ENCODE measurements at regions not wholly inside any gene's neighbourhood (a gene's known extent, or its start where the extent isn't known, plus 50 kb on each side); places are given as distances from the start of the nearest gene placed in this dataset.

DNA sequence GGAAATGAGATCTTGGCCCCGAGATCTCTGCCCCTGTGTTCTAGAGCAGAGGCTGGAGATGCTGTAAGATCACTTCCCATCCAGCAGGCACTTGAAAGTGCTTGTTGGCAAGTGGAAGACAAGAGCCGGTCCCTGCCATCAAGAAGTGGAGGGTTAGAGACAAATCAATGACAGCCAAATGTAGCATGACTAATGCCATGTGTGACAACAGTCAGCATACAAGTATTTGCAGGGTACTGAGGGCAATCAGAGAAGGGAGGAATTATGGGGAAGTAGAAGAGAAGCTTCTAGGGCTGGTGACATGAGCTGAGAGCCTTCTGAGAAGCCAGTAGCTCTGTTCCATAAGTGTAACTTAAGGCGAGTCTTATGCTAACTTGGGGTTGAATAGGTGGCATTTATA lies 58.6 kb downstream of the TMEM17 start:
- peak overlapping the region in 1 of 2 donors; percentile 58 for H3K27ac Mint-ChIP-seq
- no peaks in the 10 kb centered on the region for H3K9me3 Mint-ChIP-seq
- DNase-seq (ENCODE audit: low spot score in 2 of 2) (no peak), ATAC-seq (no peak)
- H3K36me3 Mint-ChIP-seq: no peaks in the 10 kb centered on the region

DNA sequence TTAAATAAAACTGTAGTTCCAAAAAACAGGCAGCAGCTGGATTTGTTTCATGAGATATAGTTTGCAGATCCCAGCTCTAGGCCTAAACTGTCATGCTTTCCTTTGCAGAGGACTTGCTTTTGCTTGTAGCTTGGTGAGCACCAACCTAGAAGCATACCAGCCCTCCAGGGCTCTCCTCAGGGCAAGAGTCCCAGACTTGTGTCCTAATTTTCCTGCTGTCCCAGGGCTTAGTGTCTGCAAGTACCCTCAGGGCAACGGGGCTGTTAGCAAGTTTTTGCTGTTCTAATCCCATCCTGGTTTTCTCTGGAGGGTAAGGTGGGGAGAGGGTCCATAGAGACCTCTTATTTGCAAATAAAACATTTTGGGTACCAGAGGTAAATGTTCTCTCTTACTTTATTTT lies 59.5 kb downstream of the TMEM17 start:
- DNase-seq (ENCODE audit: low spot score in 2 of 2): no peak
- H3K9me3 Mint-ChIP-seq: no peaks in the 10 kb centered on the region
- ATAC-seq: no peak

GRCh38 chr2:62443886-62444285 lies 62.1 kb downstream of the TMEM17 start:
- Mint-ChIP-seq H3K27ac (no peak overlapping the region), H3K36me3 (no peaks in the 10 kb centered on the region), H3K9me3 (no peaks in the 10 kb centered on the region)
- no peak for ATAC-seq
- DNase-seq (ENCODE audit: low spot score in 2 of 2): no peak

More for the DNA sequence above, 59.5 kb downstream of the TMEM17 start:
- Mint-ChIP-seq H3K36me3 (no peaks in the 10 kb centered on the region), H3K27ac (no peak overlapping the region)

- H3K27ac Mint-ChIP-seq: no peak overlapping the region
- no peak for DNase-seq (ENCODE audit: low spot score in 2 of 2)
- no peaks in the 10 kb centered on the region for H3K9me3 Mint-ChIP-seq
- no peak for ATAC-seq
- H3K36me3 Mint-ChIP-seq: no peaks in the 10 kb centered on the region
Observed at GRCh38 chr2:62443471-62443870, 62.5 kb downstream of the TMEM17 start.

- no peak for DNase-seq (ENCODE audit: low spot score in 2 of 2)
- Mint-ChIP-seq H3K36me3 (no peaks in the 10 kb centered on the region), H3K9me3 (no peaks in the 10 kb centered on the region), H3K27ac (no peak overlapping the region)
- no peak for ATAC-seq
Observed at GRCh38 chr2:62441824-62442223, 64.2 kb downstream of the TMEM17 start.

DNA sequence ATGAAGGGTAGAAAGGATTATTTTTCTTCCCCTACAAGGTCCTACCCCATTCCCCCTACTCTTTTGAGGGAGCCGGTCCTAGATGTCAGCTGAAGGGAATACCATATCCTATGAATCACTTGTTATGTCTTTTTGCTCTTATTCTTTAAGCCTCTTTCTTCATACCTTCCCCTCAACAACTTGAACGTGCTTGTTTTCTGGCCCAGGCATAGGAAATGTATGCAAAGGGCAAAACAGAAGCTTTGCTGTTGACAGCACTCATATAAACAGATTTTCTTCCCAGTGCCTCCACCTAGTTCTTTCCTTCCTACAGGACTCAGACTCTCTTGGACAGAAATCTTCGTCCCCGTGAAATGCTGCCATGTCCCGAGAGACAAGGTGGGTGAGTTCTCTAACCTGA lies 64.6 kb downstream of the TMEM17 start:
- Mint-ChIP-seq H3K27ac (no peak overlapping the region), H3K36me3 (no peaks in the 10 kb centered on the region), H3K9me3 (no peaks in the 10 kb centered on the region)
- DNase-seq (ENCODE audit: low spot score in 2 of 2) (no peak), ATAC-seq (no peak)

DNA sequence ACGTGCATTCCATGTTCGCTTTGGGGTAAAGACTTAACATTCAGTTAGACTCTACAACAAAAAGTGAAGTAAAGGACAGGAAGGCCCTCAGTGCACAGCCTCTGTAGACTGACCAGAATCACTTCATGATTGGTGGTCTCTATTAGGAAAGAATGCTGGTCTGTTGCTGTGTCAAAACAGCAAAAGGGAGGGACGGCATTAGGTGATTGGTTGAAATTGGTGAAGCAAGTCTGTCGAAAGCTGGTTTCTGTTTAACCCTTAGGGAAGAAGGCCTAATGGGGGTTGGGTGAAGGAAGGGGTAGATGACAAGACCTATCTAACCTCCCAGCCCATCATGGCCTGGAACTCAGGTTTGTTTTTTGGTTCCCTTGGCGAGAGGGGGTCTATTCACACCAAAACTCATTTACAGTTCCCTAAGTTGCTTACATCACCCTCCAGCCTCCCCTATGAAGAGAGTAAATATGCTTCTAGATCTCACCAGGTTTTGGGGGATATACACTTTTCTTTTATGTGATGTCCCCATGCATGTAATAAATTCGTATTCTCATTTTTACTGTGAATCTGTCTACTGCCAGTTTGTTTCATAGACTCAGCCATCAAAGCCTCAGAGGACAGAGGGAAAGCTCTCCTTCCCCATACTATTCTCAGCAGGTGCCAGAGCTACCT lies 65.6 kb downstream of the TMEM17 start:
- DNase-seq (ENCODE audit: low spot score in 2 of 2) (no peak), ATAC-seq (no peak)
- H3K27ac Mint-ChIP-seq: no peak overlapping the region
- H3K9me3 Mint-ChIP-seq: no peaks in the 10 kb centered on the region
- H3K36me3 Mint-ChIP-seq: no peaks in the 10 kb centered on the region

DNA sequence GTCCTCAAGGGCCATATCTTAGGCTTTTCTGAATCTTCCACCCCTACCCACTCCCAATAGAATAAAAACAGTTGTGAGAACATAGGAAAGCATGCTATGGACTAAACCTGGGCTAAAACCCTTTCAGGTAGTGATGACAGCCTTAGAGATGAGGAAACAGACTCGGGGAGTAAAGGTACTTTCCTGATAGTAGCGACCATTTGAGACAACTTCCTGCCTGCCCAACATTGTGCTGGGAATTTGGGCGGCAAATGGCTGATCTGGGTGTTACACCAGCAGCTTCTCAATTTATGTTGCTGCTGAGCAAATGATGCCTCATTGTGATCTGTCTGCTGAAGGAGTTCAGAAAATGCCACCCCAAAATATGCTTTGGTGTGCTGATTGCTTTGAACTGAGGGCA lies 66.6 kb downstream of the TMEM17 start:
- H3K27ac Mint-ChIP-seq: no peak overlapping the region
- no peaks in the 10 kb centered on the region for H3K9me3 Mint-ChIP-seq
- DNase-seq (ENCODE audit: low spot score in 2 of 2) (no peak), ATAC-seq (no peak)
- H3K36me3 Mint-ChIP-seq: no peaks in the 10 kb centered on the region

GRCh38 chr2:62437785-62438184 lies 68.2 kb downstream of the TMEM17 start:
- Mint-ChIP-seq H3K9me3 (no peaks in the 10 kb centered on the region), H3K27ac (no peak overlapping the region), H3K36me3 (no peaks in the 10 kb centered on the region)
- DNase-seq (ENCODE audit: low spot score in 2 of 2) (no peak), ATAC-seq (no peak)

DNA sequence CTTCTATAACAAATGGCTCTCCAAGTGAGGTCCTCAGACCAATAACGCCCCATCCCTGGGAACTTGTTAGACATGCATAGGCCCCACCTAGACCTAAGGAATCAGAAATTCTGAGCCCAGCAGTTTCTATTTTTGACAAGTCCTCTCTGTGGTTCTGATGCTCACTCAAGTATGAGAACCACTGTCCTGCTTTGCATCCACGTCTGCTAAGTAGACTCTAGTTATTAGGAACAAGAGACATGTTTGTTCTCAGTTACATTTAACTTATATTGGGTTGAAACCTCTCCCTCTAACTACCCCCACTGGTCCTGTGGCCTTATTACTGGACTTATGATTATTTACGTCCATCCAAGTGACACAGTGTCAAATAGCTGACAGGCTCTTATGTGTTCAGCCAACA lies 70.3 kb downstream of the TMEM17 start:
- no peaks in the 10 kb centered on the region for H3K9me3 Mint-ChIP-seq

GRCh38 chr2:62432407-62432806 lies 73.6 kb downstream of the TMEM17 start:
- Mint-ChIP-seq H3K9me3 (no peaks in the 10 kb centered on the region), H3K27ac (no peak overlapping the region), H3K36me3 (no peaks in the 10 kb centered on the region)
- no peak for ATAC-seq
- DNase-seq (ENCODE audit: low spot score in 2 of 2): peak in 1 of 2 donors; percentile 6

More for the DNA sequence above, 70.3 kb downstream of the TMEM17 start:
- DNase-seq (ENCODE audit: low spot score in 2 of 2) (no peak), ATAC-seq (no peak)
- no peaks in the 10 kb centered on the region for H3K36me3 Mint-ChIP-seq
- H3K27ac Mint-ChIP-seq: no peak overlapping the region

DNA sequence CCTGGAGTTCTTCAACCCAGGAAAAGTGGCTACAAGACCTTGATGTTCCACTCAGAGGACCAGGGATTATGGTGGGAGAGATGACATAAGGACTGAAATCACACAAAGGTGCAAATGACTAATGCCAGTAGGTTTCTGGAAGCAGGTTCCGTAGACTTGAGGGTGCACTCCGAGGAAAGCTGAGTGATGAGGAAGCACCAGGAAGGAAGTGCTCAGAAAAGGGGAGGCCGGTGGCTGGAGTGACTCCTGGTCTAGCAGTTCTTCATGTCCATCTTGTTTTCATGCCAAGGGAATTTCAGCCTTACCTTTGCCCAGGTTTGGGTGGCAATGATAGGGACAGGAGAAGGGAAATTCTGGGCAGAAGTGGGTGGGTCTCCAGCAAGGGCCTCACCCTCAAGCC lies 74.5 kb downstream of the TMEM17 start:
- Mint-ChIP-seq H3K9me3 (no peaks in the 10 kb centered on the region), H3K27ac (no peak overlapping the region), H3K36me3 (no peaks in the 10 kb centered on the region)
- peak in 1 of 2 donors; percentile 13 for DNase-seq (ENCODE audit: low spot score in 2 of 2)
- no peak for ATAC-seq

DNA sequence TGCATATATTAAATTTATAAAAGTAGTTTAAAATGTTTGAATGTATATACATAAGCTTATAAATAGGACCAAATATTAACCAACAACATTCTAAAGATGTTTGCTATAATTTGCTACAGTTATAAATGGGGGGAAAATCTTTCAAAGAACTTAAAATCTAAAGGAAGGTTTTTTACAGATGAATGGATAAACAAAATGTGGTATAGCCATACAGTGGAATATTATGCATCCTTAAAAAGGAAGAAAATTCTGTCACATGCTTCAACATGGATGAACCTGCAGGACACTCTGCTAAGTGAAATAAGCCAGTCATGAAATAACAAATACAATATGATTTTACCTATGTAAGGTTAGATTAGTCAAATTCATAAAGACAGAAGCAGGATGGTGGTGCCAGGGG lies 75.8 kb downstream of the TMEM17 start:
- ATAC-seq: no peak
- Mint-ChIP-seq H3K27ac (no peak overlapping the region), H3K36me3 (no peaks in the 10 kb centered on the region), H3K9me3 (no peaks in the 10 kb centered on the region)
- no peak for DNase-seq (ENCODE audit: low spot score in 2 of 2)

DNA sequence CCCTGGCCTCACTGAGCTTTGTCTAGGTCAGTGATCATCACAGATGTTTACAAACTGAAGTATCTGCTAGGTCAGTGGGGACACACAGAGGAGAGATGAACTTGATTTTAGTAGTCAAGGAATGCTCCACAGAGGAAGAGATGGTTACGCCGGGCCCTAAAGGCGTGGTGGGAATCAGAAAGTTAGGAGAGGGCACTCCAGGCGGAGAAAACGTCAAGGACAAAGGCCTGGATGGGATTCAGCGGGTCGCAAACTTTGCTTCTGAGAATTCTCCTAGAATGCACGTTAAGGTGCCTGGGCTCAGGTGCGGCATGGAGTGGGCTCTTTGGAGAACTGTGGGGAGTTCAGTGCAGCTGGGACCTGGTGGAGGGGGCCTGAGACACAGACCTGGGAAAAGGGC lies 78.8 kb downstream of the TMEM17 start:
- DNase-seq (ENCODE audit: low spot score in 2 of 2) (no peak), ATAC-seq (no peak)
- Mint-ChIP-seq H3K9me3 (no peaks in the 10 kb centered on the region), H3K27ac (no peak overlapping the region), H3K36me3 (no peaks in the 10 kb centered on the region)

DNA sequence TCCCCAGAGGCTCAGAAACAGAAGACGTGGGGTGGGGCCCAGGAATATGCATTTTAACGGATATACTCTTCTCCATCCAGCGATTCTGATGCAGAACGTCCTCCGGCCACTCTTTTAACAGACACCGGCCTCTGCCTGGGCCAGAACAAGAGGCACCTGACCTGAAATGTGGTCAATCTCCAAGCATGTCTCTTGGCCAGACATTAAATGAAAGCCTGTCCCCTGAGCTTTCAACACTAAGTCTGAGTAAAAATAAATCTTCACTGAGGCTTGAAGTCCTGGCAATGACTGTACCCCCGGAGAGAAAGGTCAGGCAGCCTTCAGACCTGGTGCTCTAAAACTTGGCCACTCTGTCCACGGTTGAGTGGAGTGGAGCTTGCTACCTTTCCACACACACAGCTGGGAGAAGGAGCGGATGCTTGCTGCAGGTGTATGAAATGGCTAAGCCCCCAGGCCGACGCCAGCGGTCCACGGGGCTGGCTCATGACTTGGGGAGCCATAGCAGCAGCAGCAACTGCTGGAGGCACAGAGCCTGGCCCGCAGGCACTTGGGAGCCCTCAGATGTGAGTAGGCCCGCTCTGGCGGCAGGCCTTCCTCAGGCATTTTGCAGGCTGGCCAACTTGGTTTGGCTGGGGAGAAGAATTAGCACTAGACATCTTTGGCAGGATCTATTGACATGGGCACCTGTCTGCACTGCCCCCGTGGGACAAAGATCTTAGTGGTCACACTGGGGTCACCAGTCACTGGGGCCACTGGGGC lies 79.7 kb downstream of the TMEM17 start:
- Mint-ChIP-seq H3K27ac (no peak overlapping the region), H3K9me3 (no peaks in the 10 kb centered on the region), H3K36me3 (no peaks in the 10 kb centered on the region)
- peak in 1 of 2 donors; percentile 7 for DNase-seq (ENCODE audit: low spot score in 2 of 2)
- ATAC-seq: no peak

DNA sequence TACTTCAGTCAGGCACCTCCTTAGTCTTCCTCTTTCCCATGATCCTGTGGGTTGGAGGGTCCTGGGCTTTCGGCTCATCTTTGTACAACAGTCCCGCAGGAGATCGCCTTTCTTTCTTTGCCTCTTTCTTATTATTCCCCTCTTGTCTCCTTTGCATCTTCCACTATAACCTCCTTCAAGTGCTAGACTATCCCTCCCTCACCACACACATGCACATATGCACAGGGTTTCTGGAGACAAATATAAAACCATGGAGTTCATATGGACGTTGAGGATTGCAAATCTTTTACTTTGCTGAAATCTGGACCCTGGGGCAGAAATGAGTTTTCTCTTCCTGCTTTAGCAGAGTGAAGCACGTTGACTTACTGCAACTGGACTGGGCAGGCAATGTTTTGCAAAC lies 80.3 kb downstream of the TMEM17 start:
- no peaks in the 10 kb centered on the region for H3K36me3 Mint-ChIP-seq
- ATAC-seq (no peak), DNase-seq (ENCODE audit: low spot score in 2 of 2) (no peak)
- H3K27ac Mint-ChIP-seq: no peak overlapping the region
- H3K9me3 Mint-ChIP-seq: no peaks in the 10 kb centered on the region

- no peaks in the 10 kb centered on the region for H3K36me3 Mint-ChIP-seq
- H3K27ac Mint-ChIP-seq: no peak overlapping the region
- no peak for ATAC-seq
- peak in 1 of 2 donors; percentile 39 for DNase-seq (ENCODE audit: low spot score in 2 of 2)
- H3K9me3 Mint-ChIP-seq: no peaks in the 10 kb centered on the region
Observed at GRCh38 chr2:62424899-62425298, 81.1 kb downstream of the TMEM17 start.

DNA sequence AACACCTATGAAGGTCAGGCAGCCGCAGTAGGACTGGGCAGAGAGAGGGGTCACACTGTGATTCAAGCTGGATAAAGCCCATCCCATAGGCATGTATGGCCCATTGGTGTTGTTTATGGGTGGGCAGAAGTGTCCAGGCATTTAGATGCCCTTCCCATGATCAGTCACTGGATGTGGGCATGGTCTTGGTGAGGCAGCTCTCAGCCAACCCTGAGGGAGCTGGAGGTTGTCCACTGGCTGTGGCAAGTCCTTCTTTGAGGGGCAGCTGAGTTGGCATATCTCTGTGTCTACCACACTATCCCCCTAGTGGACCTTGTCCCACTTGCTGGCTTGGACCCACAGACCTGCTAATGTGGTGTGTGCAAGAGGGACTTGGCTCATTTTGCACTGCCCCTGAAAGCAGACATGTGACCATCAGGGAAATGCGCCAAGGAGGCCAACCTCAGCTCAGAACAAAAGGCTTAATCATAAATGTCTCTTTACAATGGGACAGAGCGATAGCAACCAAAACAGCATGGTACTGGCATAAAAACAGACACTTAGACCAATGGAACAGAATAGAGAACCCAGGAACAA lies 82.0 kb downstream of the TMEM17 start:
- H3K27ac Mint-ChIP-seq: no peak overlapping the region
- ATAC-seq: no peak
- no peaks in the 10 kb centered on the region for H3K9me3 Mint-ChIP-seq
- no peaks in the 10 kb centered on the region for H3K36me3 Mint-ChIP-seq
- DNase-seq (ENCODE audit: low spot score in 2 of 2): peak in 1 of 2 donors; percentile 26
